HFFc6 (cell line): ENCODE measurements at regions not wholly inside any gene's neighbourhood (a gene's known extent, or its start where the extent isn't known, plus 50 kb on each side); places are given as distances from the start of the nearest gene placed in this dataset.

Experiments used
- DNase-seq: peaks from one replicate; pipeline ENCODE4 v3.0.0-alpha.2; 2018
- H3K27ac Mint-ChIP-seq: 2 replicates; pipeline ENCODE4 v1.8.0; 2020; ENCODE audit warnings: mild to moderate bottlenecking, mixed read lengths
- H3K27me3 Mint-ChIP-seq: 2 replicates; pipeline ENCODE4 v1.8.0; 2021; ENCODE audit warnings: mild to moderate bottlenecking, moderate library complexity, mixed read lengths; ENCODE audit not compliant: insufficient read depth
- H3K36me3 Mint-ChIP-seq: 2 replicates; pipeline ENCODE4 v1.8.0; 2021; ENCODE audit warnings: low read depth, mixed read lengths
- H3K4me1 Mint-ChIP-seq: 2 replicates; pipeline ENCODE4 v1.8.0; 2020; ENCODE audit warnings: low read depth, mixed read lengths
- H3K4me3 Mint-ChIP-seq: 2 replicates; pipeline ENCODE4 v1.8.0; 2020; ENCODE audit warnings: mild to moderate bottlenecking, moderate library complexity, mixed read lengths
- H3K9me3 Mint-ChIP-seq: 2 replicates; pipeline ENCODE4 v1.8.0; 2020; ENCODE audit warnings: mild to moderate bottlenecking, mixed read lengths
- TF ChIP-seq, protein P1 (sequence below): fragments of 200-600 bp; sonication (generic); IDR thresholded peaks from 2 replicates; pipeline ENCODE4 v1.5.0; 2021; ENCODE audit warnings: antibody characterized with exemption, mild to moderate bottlenecking

DNA sequence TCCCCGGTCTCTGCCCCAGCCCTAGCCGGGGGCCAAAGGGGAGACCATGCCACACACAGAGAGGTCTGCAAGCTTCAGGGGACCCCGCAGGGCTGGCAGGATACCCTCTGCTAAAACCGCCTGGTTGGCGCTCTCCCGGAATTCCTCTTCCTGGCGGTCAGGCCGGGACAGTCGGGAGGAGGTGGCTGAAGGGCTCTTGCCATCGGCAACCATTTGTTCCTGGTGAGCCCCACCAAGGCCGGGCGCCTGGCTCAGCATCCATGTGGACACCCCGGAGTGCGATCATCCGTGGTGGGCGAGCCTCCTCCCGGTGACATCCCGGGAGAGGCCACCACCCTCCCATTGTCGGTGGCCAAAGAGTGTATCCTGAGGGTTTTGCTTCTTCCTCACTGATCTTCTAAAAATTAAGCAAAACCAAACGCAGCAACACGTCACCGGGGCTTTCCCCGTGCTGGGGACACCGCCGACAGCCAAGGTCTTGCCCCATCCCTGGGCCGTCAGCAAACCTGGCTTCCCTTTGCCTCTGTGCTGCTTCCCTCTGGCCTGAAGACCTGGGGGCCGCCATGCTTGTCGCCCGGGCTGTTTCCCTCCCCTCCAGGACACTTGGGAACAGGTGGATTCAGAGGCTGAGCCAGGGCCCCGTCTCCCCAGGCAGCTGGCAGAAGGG is 59.1 kb upstream of the TTC34 start:
- H3K36me3 Mint-ChIP-seq = no peaks in the 10 kb centered on the region
- TF ChIP-seq, protein P1, sequence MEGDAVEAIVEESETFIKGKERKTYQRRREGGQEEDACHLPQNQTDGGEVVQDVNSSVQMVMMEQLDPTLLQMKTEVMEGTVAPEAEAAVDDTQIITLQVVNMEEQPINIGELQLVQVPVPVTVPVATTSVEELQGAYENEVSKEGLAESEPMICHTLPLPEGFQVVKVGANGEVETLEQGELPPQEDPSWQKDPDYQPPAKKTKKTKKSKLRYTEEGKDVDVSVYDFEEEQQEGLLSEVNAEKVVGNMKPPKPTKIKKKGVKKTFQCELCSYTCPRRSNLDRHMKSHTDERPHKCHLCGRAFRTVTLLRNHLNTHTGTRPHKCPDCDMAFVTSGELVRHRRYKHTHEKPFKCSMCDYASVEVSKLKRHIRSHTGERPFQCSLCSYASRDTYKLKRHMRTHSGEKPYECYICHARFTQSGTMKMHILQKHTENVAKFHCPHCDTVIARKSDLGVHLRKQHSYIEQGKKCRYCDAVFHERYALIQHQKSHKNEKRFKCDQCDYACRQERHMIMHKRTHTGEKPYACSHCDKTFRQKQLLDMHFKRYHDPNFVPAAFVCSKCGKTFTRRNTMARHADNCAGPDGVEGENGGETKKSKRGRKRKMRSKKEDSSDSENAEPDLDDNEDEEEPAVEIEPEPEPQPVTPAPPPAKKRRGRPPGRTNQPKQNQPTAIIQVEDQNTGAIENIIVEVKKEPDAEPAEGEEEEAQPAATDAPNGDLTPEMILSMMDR = no peak
- H3K27ac Mint-ChIP-seq = no peak overlapping the region
- H3K9me3 Mint-ChIP-seq = peaks cover 43% of the 10 kb centered on the region
- no peak for DNase-seq
- no peaks in the 10 kb centered on the region for H3K4me1 Mint-ChIP-seq
- peaks cover 3% of the 10 kb centered on the region for H3K27me3 Mint-ChIP-seq
- no peak overlapping the region for H3K4me3 Mint-ChIP-seq

- H3K36me3 Mint-ChIP-seq = no peaks in the 10 kb centered on the region
- TF ChIP-seq, protein P1 = no peak
- H3K4me3 Mint-ChIP-seq = no peak overlapping the region
- peaks cover 38% of the 10 kb centered on the region for H3K9me3 Mint-ChIP-seq
- H3K4me1 Mint-ChIP-seq = no peaks in the 10 kb centered on the region
- H3K27ac Mint-ChIP-seq = no peak overlapping the region
- peaks cover 3% of the 10 kb centered on the region for H3K27me3 Mint-ChIP-seq
- DNase-seq = no peak
Measured at GRCh38 chr1:2861143-2861987, 59.9 kb upstream of the TTC34 start.

DNA sequence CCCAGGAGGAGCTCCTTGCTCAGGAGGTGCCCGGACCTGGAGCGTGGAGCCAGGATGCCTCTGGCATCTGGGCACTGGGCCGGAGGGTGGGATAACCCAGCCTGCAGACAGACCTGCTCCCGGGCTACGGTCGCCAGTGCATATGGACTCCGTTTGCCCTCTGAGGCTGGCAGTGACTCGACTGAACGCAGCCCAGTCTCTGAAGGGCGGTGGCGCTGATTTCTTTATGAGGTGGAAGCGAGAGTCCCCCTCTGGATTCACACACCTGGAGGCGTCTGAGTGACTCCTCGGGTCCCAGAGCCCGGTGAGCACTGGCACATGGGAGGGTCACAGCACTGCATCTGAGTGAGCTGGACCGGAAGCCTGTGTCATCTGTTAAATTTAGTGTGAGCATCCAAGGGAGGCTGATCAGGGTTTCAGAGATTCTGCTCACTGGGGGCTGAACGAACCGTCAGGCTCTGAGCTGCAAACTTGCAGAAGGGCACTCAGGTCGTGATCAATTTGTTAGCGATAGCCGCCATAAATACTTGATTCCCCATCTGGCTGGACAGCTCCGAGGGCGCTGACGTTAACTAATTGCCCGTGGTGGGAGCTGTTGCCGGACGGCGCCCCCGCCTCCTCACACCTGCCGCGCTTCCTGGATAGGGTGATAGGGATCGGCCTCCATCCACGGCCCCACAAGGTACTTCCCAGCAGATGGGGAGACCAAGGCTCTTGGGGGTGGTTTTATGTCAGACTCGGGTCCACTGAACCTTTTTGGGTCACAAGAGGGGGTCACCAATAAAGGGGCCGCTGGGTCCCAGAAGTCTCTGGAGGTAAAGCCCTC is 60.7 kb upstream of the TTC34 start:
- peaks cover 34% of the 10 kb centered on the region for H3K9me3 Mint-ChIP-seq
- DNase-seq = no peak
- H3K4me3 Mint-ChIP-seq = no peak overlapping the region
- H3K27ac Mint-ChIP-seq = no peak overlapping the region
- H3K36me3 Mint-ChIP-seq = no peaks in the 10 kb centered on the region
- TF ChIP-seq, protein P1 = no peak
- no peaks in the 10 kb centered on the region for H3K4me1 Mint-ChIP-seq
- H3K27me3 Mint-ChIP-seq = peaks cover 2% of the 10 kb centered on the region

DNA sequence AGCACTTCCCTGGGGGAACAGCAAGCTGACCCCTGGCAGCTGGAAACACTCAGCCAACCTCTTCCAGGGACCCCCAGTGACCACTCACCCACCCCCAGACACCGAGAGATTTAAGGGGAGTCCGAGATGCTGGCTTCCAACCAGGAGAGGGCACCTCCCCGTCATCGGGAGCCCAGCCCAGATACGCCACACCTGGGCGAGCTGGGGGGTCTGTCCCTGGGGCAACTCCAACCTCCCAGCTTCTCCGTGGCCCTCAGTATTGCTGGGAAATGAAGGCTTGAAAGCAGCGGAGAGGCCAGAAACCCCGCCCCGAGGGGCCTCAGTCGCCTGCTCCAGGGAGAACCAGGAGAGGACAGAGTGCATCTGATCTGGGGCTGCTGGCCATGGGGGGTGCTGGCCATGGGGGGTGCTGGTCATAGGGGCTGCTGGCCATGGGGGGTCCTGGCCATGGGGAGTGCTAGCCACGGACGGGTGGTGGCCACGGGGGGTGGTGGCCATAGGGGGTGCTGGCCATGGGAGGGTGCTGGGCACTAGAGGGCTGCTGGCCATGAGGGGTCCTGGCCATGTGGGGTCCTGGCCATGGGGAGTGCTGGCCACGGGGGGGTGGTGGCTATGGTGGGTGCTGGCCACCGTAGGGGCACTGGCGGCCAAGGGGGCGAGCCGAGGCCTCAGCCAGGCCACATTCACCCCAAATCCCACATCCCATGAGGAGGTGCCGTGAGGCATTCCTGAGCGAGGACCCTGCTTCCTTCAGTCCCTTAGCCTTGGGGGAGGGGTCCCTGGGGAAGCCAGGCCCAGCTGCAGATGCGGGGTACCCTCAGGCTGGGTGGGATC is 61.5 kb upstream of the TTC34 start:
- peaks cover 35% of the 10 kb centered on the region for H3K9me3 Mint-ChIP-seq
- TF ChIP-seq, protein P1 = no peak
- H3K4me3 Mint-ChIP-seq = no peak overlapping the region
- peaks cover 5% of the 10 kb centered on the region for H3K27me3 Mint-ChIP-seq
- H3K4me1 Mint-ChIP-seq = no peaks in the 10 kb centered on the region
- no peak overlapping the region for H3K27ac Mint-ChIP-seq
- DNase-seq = no peak
- no peaks in the 10 kb centered on the region for H3K36me3 Mint-ChIP-seq

GRCh38 chr1:2863648-2863963 is 62.1 kb upstream of the TTC34 start:
- peaks cover 30% of the 10 kb centered on the region for H3K9me3 Mint-ChIP-seq
- no peak overlapping the region for H3K4me3 Mint-ChIP-seq
- H3K4me1 Mint-ChIP-seq = no peaks in the 10 kb centered on the region
- H3K27me3 Mint-ChIP-seq = peaks cover 5% of the 10 kb centered on the region
- no peak for DNase-seq
- TF ChIP-seq, protein P1 = no peak
- H3K36me3 Mint-ChIP-seq = no peaks in the 10 kb centered on the region
- no peak overlapping the region for H3K27ac Mint-ChIP-seq
